CD4-positive, alpha-beta T cell treated with Interleukin-10 for 1 hour (primary cell): ENCODE measurements at regions not wholly inside any gene's neighbourhood (a gene's known extent, or its start where the extent isn't known, plus 50 kb on each side); places are given as distances from the start of the nearest gene placed in this dataset.
"Not testable (repeated sequence)": the region's sequence is repeated elsewhere in the genome, so short reads cannot be mapped to it uniquely, and the experiment has no call there.

Source experiments
- DNase-seq: peaks from one replicate; pipeline ENCODE4 v3.0.0-alpha.2; 2020

DNA sequence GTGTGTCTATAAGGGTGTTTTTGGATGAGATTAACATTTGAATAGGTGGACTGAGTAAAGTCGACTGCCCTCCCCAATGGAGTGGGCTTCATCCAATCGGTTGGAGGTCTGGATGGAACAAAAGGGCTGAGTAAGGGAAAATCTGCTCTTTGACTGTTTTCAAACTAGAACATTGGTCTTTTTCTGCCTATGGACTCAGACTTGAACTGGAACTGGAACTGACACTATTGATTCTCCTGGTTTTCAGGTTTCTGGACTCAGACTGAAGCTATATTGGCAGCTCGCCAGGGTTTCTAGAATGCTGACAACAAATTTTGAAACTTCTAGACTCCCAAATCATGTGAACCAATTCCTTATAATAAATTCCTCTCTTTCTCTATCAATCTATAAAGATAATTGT, 498.9 kb upstream of the EPHA7 start:
- DNase-seq, result no peak

DNA sequence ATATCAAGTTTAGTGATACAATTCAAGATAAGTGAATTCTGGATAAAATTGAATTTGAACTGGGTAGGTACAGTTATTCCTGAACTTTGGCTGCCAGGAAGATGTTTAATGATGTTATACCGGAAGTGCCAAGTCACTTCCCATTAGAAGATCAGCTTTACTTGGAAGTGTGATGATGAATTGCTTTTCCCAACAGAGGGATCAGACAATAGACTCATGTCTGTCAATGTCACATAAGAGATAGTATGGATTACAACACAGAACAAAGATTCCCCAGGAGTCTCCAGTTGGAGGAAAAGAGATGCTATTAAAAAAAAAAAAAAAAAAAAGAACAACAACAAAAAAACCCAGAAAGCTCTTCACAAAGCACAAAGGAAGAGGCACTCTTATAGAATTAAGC, 497.9 kb upstream of the EPHA7 start:
- no peak for DNase-seq

DNA sequence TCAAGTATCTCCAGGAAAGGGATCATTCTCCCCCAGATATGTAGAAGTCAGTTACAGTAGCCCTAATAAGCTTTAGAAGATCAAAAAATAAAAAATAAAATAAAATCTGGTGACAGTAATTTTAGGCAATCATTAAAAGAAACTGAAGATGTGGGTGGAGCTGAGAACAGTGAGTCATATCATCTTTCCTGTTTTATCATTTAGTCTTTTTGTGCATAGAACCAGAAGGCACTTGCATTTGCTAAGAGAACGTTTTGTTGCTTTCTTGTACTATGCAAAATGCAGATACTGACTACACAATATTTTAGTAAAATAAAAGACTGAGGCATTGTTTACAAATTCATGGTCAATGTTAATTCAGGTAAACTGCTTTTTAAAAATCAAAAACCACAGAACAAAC, 497.4 kb upstream of the EPHA7 start:
- no peak for DNase-seq

DNA sequence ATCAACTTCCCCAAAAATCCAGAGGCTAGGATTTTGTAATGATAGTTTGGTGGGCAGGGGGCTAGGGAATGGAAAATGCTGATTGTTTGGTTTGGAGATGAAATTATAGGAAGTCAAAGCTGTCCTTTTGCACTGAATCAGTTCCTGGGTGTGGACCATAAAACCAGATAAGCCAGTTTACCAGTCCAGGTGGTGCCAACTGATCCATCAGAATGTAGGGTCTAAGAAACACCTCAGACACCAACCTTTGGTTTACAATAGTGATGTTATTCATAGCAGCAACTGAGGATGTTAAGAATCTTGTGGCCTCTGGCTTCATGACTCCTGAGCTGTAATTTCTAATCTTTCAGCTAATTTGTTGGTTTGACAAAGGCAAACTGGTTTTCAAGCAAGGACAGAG, 496.6 kb upstream of the EPHA7 start:
- DNase-seq, result no peak

DNA sequence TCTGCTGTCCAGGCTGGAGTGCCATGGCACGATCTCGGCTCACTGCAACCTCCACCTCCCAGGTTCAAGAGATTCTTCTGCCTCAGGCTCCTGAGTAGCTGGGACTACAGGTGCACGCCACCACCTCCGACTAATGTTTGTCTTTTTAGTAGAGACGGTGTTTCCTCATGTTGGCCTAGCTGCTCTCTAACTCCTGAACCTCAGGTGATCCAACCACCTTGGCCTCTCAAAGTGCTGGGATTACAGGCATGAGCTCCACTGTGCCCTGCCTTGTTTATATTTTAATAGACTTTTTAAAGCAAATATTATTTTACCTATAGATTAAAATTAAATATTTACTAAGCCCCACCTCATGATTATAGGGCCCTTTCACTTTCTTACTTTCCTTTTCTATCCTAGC, 483.2 kb upstream of the EPHA7 start:
- no peak for DNase-seq

DNA sequence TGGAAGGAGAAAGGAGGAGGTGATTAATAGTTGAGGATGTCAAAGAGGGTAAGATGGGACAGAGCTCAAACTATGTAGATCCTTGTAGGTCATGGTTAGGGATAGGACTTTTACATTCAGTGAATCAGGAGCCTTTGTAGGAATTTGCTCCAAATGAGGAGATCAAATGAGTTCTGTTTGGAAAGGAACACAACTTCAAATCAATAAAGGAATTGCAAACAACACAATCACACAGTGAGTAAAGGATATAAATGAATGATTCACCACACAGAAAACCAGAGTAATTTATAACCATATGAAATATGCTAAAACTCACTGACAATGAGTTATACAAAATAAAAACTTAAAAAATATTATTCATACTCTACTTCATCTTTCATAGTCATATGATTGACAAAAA, 480.8 kb upstream of the EPHA7 start:
- DNase-seq, result no peak

DNA sequence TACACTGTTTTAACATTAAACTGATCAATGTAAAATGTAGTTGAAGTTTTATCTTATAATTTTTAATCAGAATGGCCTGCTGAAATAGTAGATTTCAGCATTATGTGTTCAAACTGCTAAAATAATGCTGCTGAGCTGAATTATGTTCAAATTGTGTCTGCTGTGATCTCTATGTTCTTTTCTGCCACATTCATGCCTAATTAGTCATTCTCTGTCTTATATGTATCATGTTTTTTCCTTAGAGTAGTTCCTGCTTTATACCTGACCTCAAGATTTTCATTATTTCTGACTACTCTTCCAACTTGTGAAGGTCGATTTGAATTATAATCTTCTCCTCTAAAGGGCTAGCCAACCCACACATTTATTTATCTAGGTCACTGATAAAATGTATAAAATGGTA, 476.7 kb upstream of the EPHA7 start:
- DNase-seq, result no peak

DNA sequence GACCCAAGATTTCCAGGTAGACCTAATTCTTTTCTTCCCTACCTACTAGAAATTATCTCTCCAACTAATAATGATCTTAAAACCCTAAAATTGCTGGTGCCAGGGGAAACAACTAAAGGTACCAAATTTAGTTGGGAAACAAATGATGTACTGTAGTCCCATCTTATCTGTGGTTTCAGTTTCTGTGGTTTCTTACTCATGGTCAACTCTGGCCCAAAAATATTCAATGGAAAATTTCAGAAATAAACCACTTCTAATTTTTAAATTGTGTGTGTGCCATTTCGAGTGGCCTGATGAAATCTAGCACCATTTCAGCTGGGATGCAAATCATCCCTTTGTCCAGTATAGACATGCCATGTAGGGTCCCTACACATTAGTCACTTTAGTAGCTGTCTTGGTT, 475.2 kb upstream of the EPHA7 start:
- DNase-seq, result no peak

DNA sequence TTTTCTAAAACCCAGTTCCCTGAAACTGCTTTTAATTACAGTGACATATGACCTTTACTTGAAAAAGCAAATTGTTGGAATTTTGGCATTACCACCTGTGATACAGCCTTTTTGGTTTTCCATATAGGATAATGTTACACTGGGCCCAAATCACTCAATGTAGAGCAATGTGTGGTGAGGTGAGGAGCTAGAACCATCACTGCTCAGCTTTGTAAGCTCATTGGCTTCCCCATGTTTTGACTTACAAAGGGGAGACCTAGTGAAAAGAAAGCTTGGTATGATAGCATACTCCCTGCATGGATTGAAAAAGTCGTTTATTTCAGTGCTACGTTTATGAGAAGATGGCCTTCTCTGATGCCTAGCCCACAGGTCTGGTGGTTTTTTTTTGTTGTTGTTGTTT, 470.4 kb upstream of the EPHA7 start:
- no peak for DNase-seq

DNA sequence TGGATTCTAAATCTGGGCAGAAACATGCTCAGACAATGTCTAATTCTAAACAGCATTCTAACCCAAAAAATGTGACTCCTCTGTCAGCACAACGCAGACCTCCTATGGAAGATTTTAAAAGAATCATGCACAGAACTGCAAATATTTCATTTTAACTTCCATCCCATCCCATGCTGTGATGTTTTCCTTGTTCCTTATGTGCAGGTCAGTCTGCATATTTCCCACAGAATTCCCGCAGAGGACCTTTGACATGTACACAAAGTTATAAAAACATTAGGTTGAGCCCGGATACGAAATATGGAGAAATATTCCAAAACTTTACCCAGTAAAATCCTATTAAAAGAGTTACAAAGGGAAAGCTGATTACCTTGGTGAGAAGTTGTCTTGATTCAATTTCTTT, 467.1 kb upstream of the EPHA7 start:
- DNase-seq, result no peak

DNA sequence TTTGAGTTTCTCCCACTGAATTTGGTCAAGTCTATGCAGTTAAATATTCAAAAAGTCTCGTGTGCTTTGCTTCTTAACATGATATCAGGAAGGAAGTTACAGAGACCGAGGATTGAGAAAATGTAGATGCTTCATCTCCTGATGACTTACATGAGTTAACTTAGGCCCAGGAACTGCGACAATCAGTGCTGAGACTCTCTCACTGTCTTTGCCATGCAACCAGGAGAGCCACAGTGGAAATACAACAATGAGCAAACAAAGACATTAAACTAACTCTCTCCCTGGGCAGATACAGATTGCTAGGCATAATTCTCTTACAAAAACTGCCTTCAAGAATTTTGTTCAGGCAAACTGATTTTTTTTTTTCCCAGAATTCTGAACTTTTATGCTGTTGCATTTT, 440.6 kb upstream of the EPHA7 start:
- DNase-seq, result no peak

DNA sequence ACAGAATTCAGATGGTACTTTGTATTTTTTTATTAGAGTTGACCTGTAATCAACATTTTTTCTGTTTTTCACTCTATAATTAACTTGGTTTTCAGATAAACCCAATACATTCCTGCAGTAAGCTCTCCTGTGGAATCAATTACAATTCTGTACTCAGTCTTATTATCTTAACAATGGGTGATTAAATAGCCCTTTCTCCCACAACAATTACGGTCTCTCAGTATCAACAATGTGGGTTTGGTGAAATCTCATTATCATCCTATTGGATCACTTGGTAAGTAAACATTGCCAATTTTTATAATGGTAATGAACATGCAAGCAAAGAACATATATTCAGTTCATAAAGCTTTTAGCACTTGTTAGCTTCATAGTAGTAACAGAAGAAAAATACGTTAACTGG, 438.9 kb upstream of the EPHA7 start:
- no peak for DNase-seq

DNA sequence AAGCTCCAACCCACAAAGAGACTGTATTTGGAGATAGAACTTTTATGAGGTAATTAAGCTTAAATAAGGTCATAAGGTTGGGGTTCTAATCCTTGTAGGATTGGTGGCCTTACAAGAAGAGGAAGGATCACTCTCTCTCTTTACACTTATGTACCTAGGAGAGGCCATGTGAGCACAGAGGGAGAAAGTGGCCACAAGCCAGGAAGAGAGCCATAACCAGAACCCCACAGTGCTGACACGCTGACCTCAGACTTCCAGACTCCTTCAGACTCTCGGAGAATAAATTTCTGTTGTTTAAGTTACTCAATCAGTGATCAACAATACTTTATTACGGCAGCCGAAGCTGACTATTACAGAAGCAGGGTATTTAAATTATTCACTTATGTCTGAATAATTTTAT, 430.5 kb upstream of the EPHA7 start:
- no peak for DNase-seq

DNA sequence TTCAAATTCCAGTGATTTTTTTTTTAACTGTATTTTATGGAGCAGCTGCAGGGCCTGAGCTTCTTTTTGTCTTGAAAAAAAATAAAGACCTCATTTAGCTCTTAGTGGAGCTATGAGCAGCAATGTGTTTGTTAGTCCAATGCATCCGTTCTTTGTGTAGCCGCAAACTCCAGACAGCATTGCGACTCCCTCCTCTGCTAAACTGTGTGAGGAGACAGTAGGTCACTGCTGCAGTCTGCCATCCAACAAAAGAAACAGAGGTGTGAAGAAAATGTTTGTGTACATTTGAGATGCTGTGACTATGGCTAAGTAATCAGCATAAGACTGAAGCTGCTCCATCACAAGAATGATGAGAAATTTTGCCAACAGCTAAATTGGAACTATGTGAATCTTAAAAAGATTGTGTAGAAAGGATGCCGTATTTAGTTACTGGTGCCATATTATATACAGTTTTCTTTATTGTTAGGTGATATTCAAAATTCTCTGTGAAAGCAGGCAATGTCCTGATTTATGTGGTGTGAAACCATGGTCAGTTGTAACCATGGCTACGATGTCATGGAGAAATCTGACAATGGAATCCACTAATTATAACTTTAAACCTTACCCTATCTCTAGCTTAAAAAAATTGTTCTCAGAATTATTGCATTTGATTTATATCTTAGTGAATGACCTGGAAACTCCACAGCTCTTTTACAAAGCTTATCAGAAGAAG, 428.8 kb upstream of the EPHA7 start:
- DNase-seq, result no peak

DNA sequence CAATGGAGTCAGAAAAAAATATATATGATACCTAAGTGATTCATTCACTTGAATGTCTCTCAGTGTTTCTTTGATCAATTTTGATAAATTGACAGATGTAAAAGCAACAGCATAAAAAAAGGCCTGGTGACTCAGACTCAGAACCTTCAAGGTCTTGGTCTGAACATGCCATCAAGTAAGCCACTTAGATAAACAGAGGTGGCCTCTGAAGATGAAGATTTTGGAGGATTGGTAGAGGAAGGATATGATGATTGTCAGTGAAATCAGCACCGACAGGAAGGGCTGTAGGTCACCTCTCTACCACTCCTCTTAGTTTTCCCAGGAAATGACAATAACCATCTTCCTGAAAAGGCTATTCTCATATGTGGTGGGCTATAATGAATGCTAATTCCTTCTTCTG, 422.8 kb upstream of the EPHA7 start:
- DNase-seq, result no peak

DNA sequence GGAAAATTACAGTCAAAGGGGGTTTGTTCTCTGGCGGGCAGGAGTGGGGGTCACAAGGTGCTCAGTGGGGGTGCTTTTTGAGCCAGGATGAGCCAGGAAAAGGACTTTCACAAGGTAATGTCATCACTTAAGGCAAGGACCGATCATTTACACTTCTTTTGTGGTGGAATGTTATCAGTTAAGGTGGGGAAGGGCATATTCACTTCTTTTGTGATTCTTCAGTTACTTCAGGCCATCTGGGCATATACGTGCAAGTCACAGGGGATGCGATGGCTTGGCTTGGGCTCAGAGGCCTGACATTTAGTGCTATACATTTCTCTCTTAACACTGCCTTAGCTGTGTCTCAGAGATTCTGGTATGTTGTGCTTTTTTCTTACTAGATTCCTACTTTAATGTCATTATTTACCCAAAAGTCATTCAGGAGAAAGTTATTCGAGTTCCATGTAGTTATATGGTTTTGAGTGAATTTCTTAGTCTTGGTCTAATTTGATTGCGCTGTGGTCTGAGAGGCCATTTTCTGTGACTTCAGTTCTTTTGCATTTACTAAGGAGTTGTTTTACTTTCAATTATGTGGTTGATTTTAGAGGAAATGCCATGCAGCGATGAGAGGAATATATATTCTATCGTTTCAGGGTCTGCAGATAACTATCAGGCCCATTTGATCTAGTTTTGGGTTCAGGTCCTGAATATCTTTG, 416.2 kb upstream of the EPHA7 start:
- not testable (repeated sequence) for DNase-seq

DNA sequence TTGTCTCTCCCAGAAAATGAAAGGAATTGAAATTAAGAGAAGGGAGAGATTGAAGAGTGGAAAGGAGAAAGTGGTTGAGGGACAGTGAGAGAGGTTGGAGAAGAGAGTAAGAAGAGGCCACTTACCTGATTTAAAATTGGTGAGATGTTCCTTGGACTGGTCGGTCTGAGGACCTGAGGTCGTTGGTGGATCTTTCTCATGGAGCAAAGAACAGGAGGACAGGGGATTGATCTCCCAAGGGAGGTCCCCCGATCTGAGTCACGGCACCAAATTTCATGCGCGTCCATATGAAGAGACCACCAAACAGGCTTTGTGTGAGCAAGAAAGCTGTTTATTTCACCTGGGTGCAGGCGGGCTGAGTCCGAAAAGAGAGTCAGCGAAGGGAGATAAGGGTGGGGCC, 415.7 kb upstream of the EPHA7 start:
- DNase-seq, result not testable (repeated sequence)

DNA sequence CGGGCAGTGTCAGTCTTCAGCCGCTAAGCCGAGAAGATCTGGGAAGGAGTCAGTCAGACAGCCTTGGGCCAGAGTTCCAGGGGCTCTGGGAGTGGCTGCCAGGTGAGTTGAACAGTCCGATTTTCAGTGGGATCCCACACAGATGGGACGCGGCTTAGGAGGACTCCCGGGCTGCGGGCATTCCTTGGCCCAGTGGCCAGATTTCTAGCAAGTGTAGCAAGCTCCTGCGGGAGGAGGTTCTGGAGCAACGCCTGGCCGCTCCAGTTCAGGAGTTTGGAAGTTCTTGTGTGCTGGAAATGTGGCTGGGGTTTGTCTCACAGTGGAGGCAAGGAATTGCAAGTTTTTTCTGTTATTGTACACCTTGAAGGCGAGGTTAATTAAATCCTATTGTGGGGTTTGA, 414.0 kb upstream of the EPHA7 start:
- DNase-seq, result not testable (repeated sequence)

DNA sequence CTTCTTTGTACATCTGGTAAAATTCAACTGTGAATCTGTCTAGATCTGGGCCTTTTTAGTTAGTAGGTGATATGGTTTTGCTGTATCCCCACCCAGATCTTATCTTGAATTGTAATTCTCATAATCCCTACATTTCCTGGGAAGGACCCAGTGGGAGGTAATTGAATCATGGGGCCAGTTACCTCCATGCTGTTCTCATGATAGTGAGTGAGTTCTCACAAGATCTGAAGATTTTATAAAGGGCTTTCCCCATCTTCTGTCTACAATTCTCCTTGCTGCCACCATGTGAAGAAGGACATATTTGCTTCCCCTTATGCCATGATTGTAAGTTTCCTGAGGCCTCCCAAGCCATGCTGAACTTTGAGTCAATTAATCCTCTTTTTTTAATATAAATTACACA, 410.4 kb upstream of the EPHA7 start:
- DNase-seq, result not testable (repeated sequence)

DNA sequence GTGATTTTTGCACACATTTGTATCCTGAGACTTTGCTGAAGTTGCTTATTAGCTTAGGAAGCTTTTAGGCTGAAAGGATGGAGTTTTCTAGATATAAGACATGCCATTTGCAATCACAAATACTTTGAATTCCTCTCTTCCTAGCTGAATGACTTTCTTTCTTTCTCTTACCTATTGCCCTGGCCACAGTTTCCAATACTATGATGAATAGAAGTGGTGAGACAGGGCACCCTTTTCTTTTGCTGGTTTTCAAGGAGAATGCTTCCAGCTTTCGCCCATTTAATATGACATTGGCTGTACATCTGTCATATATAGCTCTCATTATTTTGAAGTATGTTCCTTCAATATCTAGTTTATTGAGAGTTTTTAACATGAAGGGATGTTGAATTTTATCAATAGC, 409.6 kb upstream of the EPHA7 start:
- DNase-seq, result no peak

DNA sequence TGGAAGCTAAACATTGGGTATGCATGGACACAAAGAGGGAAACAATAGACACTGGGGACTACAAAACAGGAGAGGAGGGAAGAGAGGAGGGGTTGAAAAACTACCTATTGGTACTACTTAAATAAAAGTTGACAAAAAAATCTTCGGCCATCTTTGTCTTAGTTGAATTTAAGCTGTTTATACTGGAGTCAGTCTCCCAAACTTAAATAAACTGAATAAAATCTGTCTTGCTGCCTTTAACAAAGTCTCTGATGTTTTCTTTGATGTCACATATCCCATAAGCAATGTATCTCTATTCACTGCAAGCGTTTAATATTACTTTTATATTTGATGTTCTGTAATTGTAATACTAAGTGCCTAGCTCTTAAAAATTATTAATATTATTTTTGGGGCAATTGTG, 409.2 kb upstream of the EPHA7 start:
- no peak for DNase-seq

DNA sequence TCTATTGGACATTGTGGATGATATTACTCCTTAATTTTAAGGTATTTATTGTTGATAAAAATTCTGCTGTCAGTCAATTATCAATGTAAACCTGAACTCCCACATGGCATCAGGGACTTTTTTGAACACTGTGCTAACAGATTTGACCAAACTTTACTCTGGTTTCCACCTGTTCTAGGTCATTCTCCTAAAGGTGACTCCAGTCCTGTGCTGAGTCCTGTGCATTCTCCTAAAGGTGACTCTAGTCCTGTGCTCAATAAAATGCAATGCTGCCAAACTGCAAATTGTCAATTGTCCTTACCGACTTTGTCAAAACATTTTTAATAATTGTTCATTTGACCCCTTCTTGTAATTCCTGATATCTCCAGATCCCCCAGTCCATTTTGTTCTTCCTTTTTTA, 408.4 kb upstream of the EPHA7 start:
- no peak for DNase-seq

DNA sequence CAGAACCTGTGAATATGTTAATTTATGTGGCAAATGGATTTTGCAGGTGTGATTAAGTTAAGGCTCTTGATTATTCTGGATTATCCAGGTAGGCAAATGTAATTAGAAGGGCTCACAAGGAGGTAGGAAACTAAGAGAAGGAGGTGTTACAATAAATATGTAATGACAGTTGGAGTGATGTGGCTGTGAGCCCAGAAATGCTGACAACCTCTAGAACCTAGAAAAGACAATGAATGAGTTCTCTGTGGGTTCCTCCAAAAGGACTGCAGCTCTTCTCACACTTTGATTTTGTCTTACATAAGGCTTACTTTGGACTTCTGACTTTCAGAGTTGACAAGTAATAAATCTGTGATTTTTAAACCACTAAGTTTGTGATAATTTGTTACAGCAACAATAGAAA, 406.6 kb upstream of the EPHA7 start:
- DNase-seq, result no peak

DNA sequence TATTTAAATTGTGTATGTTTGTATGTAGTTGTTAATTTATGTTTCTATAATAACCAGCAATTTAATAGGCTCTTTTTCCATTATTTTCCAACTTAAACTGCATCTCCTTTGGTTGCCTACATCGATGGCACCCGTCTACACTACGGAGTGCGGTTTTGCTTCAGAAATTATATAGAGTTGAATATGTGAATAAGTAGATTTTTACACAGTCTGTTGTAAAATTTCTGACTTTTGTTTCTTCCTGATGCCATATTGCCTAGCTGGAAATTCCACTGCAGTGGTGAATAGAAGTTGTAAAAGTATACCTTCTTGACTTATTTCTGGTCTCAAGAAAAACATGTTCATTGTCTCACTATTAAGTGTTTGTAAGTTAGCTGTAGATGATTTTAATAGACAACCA, 404.1 kb upstream of the EPHA7 start:
- no peak for DNase-seq
